ENCODE measurements at regions not wholly inside any gene's neighbourhood (a gene's known extent, or its start where the extent isn't known, plus 50 kb on each side); places are given as distances from the start of the nearest gene placed in this dataset.
"Not testable (repeated sequence)": the region's sequence is repeated elsewhere in the genome, so short reads cannot be mapped to it uniquely, and the experiment has no call there.

DNA sequence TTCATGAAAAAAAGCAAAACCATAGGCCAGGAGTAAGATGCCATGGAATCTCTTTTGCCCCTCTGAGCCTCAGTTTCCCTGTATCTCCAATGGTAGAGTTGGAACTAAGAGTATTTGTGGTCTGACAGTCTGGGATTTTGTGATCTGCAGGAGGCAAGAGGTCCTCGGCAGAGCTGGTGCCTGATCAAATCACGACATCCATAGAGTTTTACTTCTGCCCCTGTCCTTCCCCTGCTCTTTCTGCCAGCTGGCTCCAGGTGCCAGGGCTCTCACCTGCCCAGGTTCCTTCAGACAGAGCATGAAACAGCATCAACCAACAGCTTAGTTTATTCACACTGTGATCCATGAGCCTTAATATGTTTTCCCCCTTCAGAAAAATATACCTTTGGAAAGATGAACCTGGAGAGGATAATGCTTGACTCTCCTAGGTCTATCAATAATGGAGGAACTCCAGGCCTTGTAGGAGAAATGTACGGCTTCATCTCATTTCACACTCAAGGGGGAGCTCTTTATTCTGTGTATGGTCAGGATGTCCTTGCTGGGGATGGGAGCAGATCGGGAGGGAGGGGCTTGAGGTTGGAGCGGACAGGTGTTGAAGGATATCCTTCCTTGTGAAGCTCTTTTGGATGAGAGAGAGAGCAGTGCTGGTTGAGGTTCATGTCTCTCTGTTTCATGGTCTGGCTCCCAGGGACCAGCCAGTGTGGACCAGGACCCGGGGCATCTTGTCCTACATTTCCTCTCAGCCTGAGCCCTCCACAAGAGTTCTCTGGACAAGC is 309.9 kb downstream of the RPLP1 start:
- no peak for DNase-seq (ENCODE audit: low read depth, low spot score)
- H3K27ac ChIP-seq (ENCODE audit: low read depth, low read length), result no peak overlapping the region
- CTCF ChIA-PET, result interaction anchor here (1.0 kb wide), 1 partner anchor 705 kb away, joined by 3 read pairs; no protein-coding TSS in a partner anchor
- no peak overlapping the region for H3K4me3 ChIP-seq (ENCODE audit: low read depth, low read length)
- no peaks in the 10 kb centered on the region; the same call in 1 of the 2 replicates for H3K9me3 ChIP-seq (ENCODE audit: control insufficient read depth, insufficient read depth, low read length)
- POLR2A ChIA-PET, result no interaction called here
- TF ChIP-seq, protein P1, sequence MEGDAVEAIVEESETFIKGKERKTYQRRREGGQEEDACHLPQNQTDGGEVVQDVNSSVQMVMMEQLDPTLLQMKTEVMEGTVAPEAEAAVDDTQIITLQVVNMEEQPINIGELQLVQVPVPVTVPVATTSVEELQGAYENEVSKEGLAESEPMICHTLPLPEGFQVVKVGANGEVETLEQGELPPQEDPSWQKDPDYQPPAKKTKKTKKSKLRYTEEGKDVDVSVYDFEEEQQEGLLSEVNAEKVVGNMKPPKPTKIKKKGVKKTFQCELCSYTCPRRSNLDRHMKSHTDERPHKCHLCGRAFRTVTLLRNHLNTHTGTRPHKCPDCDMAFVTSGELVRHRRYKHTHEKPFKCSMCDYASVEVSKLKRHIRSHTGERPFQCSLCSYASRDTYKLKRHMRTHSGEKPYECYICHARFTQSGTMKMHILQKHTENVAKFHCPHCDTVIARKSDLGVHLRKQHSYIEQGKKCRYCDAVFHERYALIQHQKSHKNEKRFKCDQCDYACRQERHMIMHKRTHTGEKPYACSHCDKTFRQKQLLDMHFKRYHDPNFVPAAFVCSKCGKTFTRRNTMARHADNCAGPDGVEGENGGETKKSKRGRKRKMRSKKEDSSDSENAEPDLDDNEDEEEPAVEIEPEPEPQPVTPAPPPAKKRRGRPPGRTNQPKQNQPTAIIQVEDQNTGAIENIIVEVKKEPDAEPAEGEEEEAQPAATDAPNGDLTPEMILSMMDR (IDR thresholded peaks at IDR 0.05; ENCODE audit: low read depth, low read length), result no peak
- no peaks in the 10 kb centered on the region for H3K27me3 ChIP-seq (ENCODE audit: control insufficient read depth, insufficient read depth, low read length)

DNA sequence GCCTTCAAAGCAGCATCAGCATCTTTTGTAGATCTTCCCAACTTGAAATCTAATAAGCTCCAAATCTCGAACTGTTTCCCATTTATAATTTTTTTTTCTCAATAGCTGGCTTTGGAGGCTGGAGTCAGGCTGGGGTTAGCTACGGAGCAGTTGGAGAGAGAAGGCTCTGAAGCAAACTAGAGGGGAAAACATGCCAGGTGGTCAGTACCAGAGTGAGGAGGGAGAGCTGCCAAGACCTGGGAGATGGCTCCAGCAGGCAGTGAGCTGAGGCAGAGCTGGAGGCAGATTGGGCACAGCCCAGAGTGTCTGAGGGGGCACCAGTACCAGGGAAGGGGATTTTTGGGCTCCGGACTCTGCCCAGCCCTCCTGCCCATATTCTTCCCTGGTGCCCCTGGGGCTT is 311.2 kb downstream of the RPLP1 start:
- CTCF ChIA-PET, result interaction anchor here (0.6 kb wide), 1 partner anchor 695 kb away, joined by 5 read pairs; no protein-coding TSS in a partner anchor

GRCh38 chr15:69766156-69766555 is 313.5 kb downstream of the RPLP1 start:
- no peak overlapping the region for H3K27ac ChIP-seq (ENCODE audit: low read depth, low read length)
- ChIA-PET POLR2A (no interaction called here), CTCF (no interaction called here)
- no peaks in the 10 kb centered on the region; the same call in 1 of the 2 replicates for H3K9me3 ChIP-seq (ENCODE audit: control insufficient read depth, insufficient read depth, low read length)
- no peak overlapping the region for H3K4me3 ChIP-seq (ENCODE audit: low read depth, low read length)
- TF ChIP-seq, protein P1 (IDR thresholded peaks at IDR 0.05; ENCODE audit: low read depth, low read length), result no peak
- DNase-seq (ENCODE audit: low read depth, low spot score), result no peak
- no peaks in the 10 kb centered on the region for H3K27me3 ChIP-seq (ENCODE audit: control insufficient read depth, insufficient read depth, low read length)

More for the DNA sequence above, 311.2 kb downstream of the RPLP1 start:
- TF ChIP-seq, protein P1 (IDR thresholded peaks at IDR 0.05; ENCODE audit: low read depth, low read length), result no peak
- H3K4me3 ChIP-seq (ENCODE audit: low read depth, low read length), result no peak overlapping the region
- no peaks in the 10 kb centered on the region; the same call in 1 of the 2 replicates for H3K9me3 ChIP-seq (ENCODE audit: control insufficient read depth, insufficient read depth, low read length)
- POLR2A ChIA-PET, result no interaction called here
- H3K27me3 ChIP-seq (ENCODE audit: control insufficient read depth, insufficient read depth, low read length), result no peaks in the 10 kb centered on the region
- DNase-seq (ENCODE audit: low read depth, low spot score), result no peak
- H3K27ac ChIP-seq (ENCODE audit: low read depth, low read length), result no peak overlapping the region

DNA sequence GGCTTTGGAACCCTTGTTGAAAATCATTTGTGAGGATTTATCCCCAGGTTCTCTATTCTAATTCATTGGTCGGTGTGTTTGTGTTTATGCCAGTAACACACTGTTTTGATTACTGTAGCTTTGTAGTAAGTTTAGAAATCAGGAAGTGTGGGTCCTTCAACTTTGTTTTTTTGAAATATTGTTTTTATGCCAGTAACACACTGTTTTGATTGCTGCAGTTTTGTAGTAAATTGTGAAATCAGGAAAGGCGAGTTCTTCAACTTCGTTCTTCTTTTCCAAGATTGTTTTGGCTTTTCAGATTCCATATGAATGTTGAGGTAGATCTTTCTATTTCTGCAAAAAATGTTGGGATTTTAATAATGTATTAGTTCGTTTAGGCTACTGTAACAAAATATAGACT is 314.6 kb downstream of the RPLP1 start:
- POLR2A ChIA-PET, result no interaction called here
- H3K27ac ChIP-seq (ENCODE audit: low read depth, low read length), result no peak overlapping the region
- DNase-seq (ENCODE audit: low read depth, low spot score), result no peak
- CTCF ChIA-PET, result no interaction called here
- no peaks in the 10 kb centered on the region; the same call in 1 of the 2 replicates for H3K9me3 ChIP-seq (ENCODE audit: control insufficient read depth, insufficient read depth, low read length)
- no peak overlapping the region for H3K4me3 ChIP-seq (ENCODE audit: low read depth, low read length)
- H3K27me3 ChIP-seq (ENCODE audit: control insufficient read depth, insufficient read depth, low read length), result no peaks in the 10 kb centered on the region
- TF ChIP-seq, protein P1 (IDR thresholded peaks at IDR 0.05; ENCODE audit: low read depth, low read length), result no peak

GRCh38 chr15:69769336-69769735 is 316.7 kb downstream of the RPLP1 start:
- CTCF ChIA-PET; H3K9me3 ChIP-seq (ENCODE audit: control insufficient read depth, insufficient read depth, low read length): not testable (repeated sequence)

DNA sequence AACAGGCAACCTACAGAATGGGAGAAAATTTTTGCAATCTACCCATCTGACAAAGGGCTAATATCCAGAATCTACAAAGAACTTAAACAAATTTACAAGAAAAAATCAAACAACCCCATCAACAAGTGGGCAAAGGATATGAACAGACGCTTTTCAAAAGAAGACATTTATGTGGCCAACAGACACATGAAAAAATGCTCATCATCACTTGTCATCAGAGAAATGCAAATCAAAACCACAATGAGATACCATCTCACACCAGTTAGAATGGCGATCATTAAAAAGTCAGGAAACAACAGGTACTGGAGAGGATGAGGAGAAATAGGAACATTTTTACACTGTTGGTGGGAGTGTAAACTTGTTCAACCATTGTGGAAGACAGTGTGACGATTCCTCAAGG is 321.6 kb downstream of the RPLP1 start:
- POLR2A ChIA-PET; DNase-seq (ENCODE audit: low read depth, low spot score); CTCF ChIA-PET; H3K4me3 ChIP-seq (ENCODE audit: low read depth, low read length); H3K27me3 ChIP-seq (ENCODE audit: control insufficient read depth, insufficient read depth, low read length); H3K9me3 ChIP-seq (ENCODE audit: control insufficient read depth, insufficient read depth, low read length); H3K27ac ChIP-seq (ENCODE audit: low read depth, low read length): not testable (repeated sequence)

More at GRCh38 chr15:69769336-69769735, 316.7 kb downstream of the RPLP1 start:
- DNase-seq (ENCODE audit: low read depth, low spot score); H3K27ac ChIP-seq (ENCODE audit: low read depth, low read length); POLR2A ChIA-PET; H3K27me3 ChIP-seq (ENCODE audit: control insufficient read depth, insufficient read depth, low read length); H3K4me3 ChIP-seq (ENCODE audit: low read depth, low read length): not testable (repeated sequence)

GRCh38 chr15:69774711-69775110 is 322.1 kb downstream of the RPLP1 start:
- DNase-seq (ENCODE audit: low read depth, low spot score); H3K27ac ChIP-seq (ENCODE audit: low read depth, low read length); H3K27me3 ChIP-seq (ENCODE audit: control insufficient read depth, insufficient read depth, low read length); POLR2A ChIA-PET; CTCF ChIA-PET; H3K4me3 ChIP-seq (ENCODE audit: low read depth, low read length); H3K9me3 ChIP-seq (ENCODE audit: control insufficient read depth, insufficient read depth, low read length): not testable (repeated sequence)

Data from AG04450 (cell line).